H9 (cell line): ENCODE measurements at regions not wholly inside any gene's neighbourhood (a gene's known extent, or its start where the extent isn't known, plus 50 kb on each side); places are given as distances from the start of the nearest gene placed in this dataset.
A peak's percentile ranks its signal among the peaks of the same experiment; 100 is the strongest.

Source experiments
- DNase-seq: peaks from one replicate; pipeline ENCODE4 v3.0.0-alpha.2; 2017
- H2AFZ ChIP-seq: one replicate; pipeline ENCODE4 v1.6.1; 2013; ENCODE audit warnings: mild to moderate bottlenecking, low read length, control low read depth, moderate library complexity
- H2AK5ac ChIP-seq: 2 replicates; pipeline ENCODE4 v1.6.1; 2013; ENCODE audit warnings: low read length, control low read depth, mixed read lengths; ENCODE audit not compliant: insufficient read length
- H2BK120ac ChIP-seq: one replicate; pipeline ENCODE4 v1.6.1; 2013; ENCODE audit warnings: low read depth, mild to moderate bottlenecking, low read length, control low read depth, inconsistent platforms; ENCODE audit not compliant: poor library complexity, severe bottlenecking
- H2BK12ac ChIP-seq: 2 replicates; pipeline ENCODE4 v1.6.1; 2013; ENCODE audit warnings: low read length, control low read depth, mixed read lengths, low read depth; ENCODE audit not compliant: insufficient read length
- H2BK15ac ChIP-seq: 2 replicates; pipeline ENCODE4 v1.6.1; 2013; ENCODE audit warnings: low read depth, low read length, control low read depth
- H2BK20ac ChIP-seq: one replicate; pipeline ENCODE4 v1.6.1; 2013; ENCODE audit warnings: low read depth, mild to moderate bottlenecking, low read length, control low read depth, inconsistent platforms; ENCODE audit not compliant: poor library complexity, severe bottlenecking
- H2BK5ac ChIP-seq: 2 replicates; pipeline ENCODE4 v1.6.1; 2013; ENCODE audit warnings: low read length, control low read depth, mixed read lengths; ENCODE audit not compliant: insufficient read length
- H3K14ac ChIP-seq: 2 replicates; pipeline ENCODE4 v1.6.1; 2013; ENCODE audit warnings: low read length, control low read depth; ENCODE audit not compliant: insufficient read depth
- H3K18ac ChIP-seq: 2 replicates; pipeline ENCODE4 v1.6.1; 2013; ENCODE audit warnings: low read depth, mild to moderate bottlenecking, mixed read lengths, low read length, control low read depth; ENCODE audit not compliant: insufficient read length
- H3K23ac ChIP-seq: 2 replicates; pipeline ENCODE4 v1.6.1; 2013; ENCODE audit warnings: low read length, control low read depth, mixed read lengths, low read depth; ENCODE audit not compliant: insufficient read length
- H3K23me2 ChIP-seq: 2 replicates; pipeline ENCODE4 v1.6.1; 2013; ENCODE audit warnings: low read depth, mild to moderate bottlenecking, mixed read lengths, low read length, control low read depth; ENCODE audit not compliant: insufficient read length, poor library complexity, severe bottlenecking
- H3K27ac ChIP-seq: 2 replicates; pipeline ENCODE4 v1.5.1; 2013; ENCODE audit warnings: low read length, control low read depth, mixed read lengths, low read depth; ENCODE audit not compliant: insufficient read length
- H3K27me3 ChIP-seq: 2 replicates; pipeline ENCODE4 v1.6.1; 2013; ENCODE audit warnings: low read length, control low read depth, inconsistent platforms; ENCODE audit not compliant: insufficient read depth
- H3K4ac ChIP-seq: 2 replicates; pipeline ENCODE4 v1.6.1; 2013; ENCODE audit warnings: low read depth, mild to moderate bottlenecking, control low read depth, inconsistent platforms, low read length, moderate library complexity
- H3K4me1 ChIP-seq: 2 replicates; pipeline ENCODE4 v1.6.1; 2013; ENCODE audit warnings: low read length, control low read depth, inconsistent platforms; ENCODE audit not compliant: insufficient read depth
- H3K4me2 ChIP-seq: 2 replicates; pipeline ENCODE4 v1.6.1; 2013; ENCODE audit warnings: low read length, control low read depth, mixed read lengths; ENCODE audit not compliant: insufficient read length, insufficient read depth
- H3K56ac ChIP-seq: 2 replicates; pipeline ENCODE4 v1.6.1; 2013; ENCODE audit warnings: low read depth, mild to moderate bottlenecking, mixed read lengths, low read length, control low read depth; ENCODE audit not compliant: insufficient read length
- H3K79me1 ChIP-seq: 2 replicates; pipeline ENCODE4 v1.6.1; 2013; ENCODE audit warnings: low read depth, mild to moderate bottlenecking, moderate library complexity, low read length, control low read depth, inconsistent platforms; ENCODE audit not compliant: insufficient read depth, poor library complexity, severe bottlenecking
- H3K79me2 ChIP-seq: 2 replicates; pipeline ENCODE4 v1.6.1; 2013; ENCODE audit warnings: low read length, control low read depth, inconsistent platforms; ENCODE audit not compliant: insufficient read depth
- H3K9ac ChIP-seq: 2 replicates; pipeline ENCODE4 v1.6.1; 2013; ENCODE audit warnings: low read length, control low read depth, mixed read lengths; ENCODE audit not compliant: insufficient read length; ENCODE audit errors: extremely low read depth
- H3K9me3 ChIP-seq: one replicate; pipeline ENCODE4 v1.6.1; 2013; ENCODE audit warnings: low read depth, low read length, inconsistent platforms; ENCODE audit not compliant: control insufficient read depth
- H3T11ph ChIP-seq: one replicate; pipeline ENCODE4 v1.6.1; 2013; ENCODE audit warnings: mild to moderate bottlenecking, low read length, control low read depth, inconsistent platforms
- H4K20me1 ChIP-seq: one replicate; pipeline ENCODE4 v1.6.1; 2013; ENCODE audit not compliant: control insufficient read depth, insufficient read length, insufficient read depth
- H4K5ac ChIP-seq: 2 replicates; pipeline ENCODE4 v1.6.1; 2013; ENCODE audit warnings: low read depth, mild to moderate bottlenecking, mixed read lengths, low read length, control low read depth; ENCODE audit not compliant: insufficient read length
- H4K8ac ChIP-seq: replicated peaks from 2 replicates; pipeline ENCODE4 v1.6.1; 2013; ENCODE audit warnings: low read length, control low read depth, mixed read lengths, low read depth; ENCODE audit not compliant: insufficient read length
- H4K91ac ChIP-seq: 2 replicates; pipeline ENCODE4 v1.6.1; 2013; ENCODE audit warnings: low read depth, mild to moderate bottlenecking, moderate library complexity, mixed read lengths, low read length, control low read depth; ENCODE audit not compliant: insufficient read length
- H3K27ac Mint-ChIP-seq, 3 experiments: 2 replicates in 2 of 3; 3 replicates in 1 of 3; pipeline ENCODE4 v1.8.0; 2020 to 2021; ENCODE audit warnings: mixed read lengths in 3 of 3, mild to moderate bottlenecking in 1 of 3, moderate library complexity in 1 of 3
- H3K27me3 Mint-ChIP-seq: 2 replicates; pipeline ENCODE4 v1.8.0; 2021; ENCODE audit warnings: low read depth, mild to moderate bottlenecking, moderate library complexity, mixed read lengths
- H3K36me3 Mint-ChIP-seq, 3 experiments: 2 replicates in 2 of 3; 3 replicates in 1 of 3; pipeline ENCODE4 v1.8.0; 2020 to 2021; ENCODE audit warnings: low read depth in 3 of 3, mixed read lengths in 3 of 3; ENCODE audit not compliant: insufficient read depth in 1 of 3
- H3K4me1 Mint-ChIP-seq, 2 experiments: 2 replicates each; pipeline ENCODE4 v1.8.0; 2020; ENCODE audit warnings: mixed read lengths in 2 of 2
- H3K4me3 Mint-ChIP-seq, 2 experiments: 2 replicates in 1 of 2; 3 replicates in 1 of 2; pipeline ENCODE4 v1.8.0; 2020 to 2021; ENCODE audit warnings: mild to moderate bottlenecking in 2 of 2, mixed read lengths in 2 of 2, moderate library complexity in 1 of 2
- H3K9me3 Mint-ChIP-seq, 2 experiments: 2 replicates in 1 of 2; 3 replicates in 1 of 2; pipeline ENCODE4 v1.8.0; 2020; ENCODE audit warnings: mild to moderate bottlenecking in 2 of 2, mixed read lengths in 2 of 2, moderate library complexity in 1 of 2
- CTCF ChIP-seq: fragments of 200-600 bp; sonication (generic); conservative IDR thresholded peaks from 3 replicates; pipeline ENCODE4 v1.8.0; 2021; ENCODE audit warnings: antibody characterized with exemption, mild to moderate bottlenecking
- WGBS: extraction: QIAGEN DNeasy Blood & Tissue Kit; methylation state at CpG from one replicate; pipeline ENCODE4 v1.1.7; 2013; ENCODE audit warnings: missing lambda C conversion rate, low lambda C conversion rate, mixed read lengths; ENCODE audit not compliant: insufficient read length; ENCODE audit errors: extremely low coverage; 5-methylcytosine and 5-hydroxymethylcytosine counted together

- Mint-ChIP-seq H3K27me3 (no peaks in the 10 kb centered on the region; the same call in 1 of the 2 replicates), H3K4me3 (no peak overlapping the region), H3K36me3 (peaks cover 3 to 31% (median 17%) of the 10 kb centered on the region in 3 experiments), H3K9me3 (peaks cover 32 to 37% of the 10 kb centered on the region in 2 experiments), H3K4me1 (peaks cover 6 to 7% of the 10 kb centered on the region in 2 experiments), H3K27ac (peak overlapping the region in 2 of 3 experiments; percentile 50 to 52; a peak in 2 of 7 replicates)
- Histone ChIP-seq H3K9ac (no peak overlapping the region), H3K27me3 (no peaks in the 10 kb centered on the region), H2BK12ac (no peak overlapping the region), H2BK15ac (no peak overlapping the region), H3K14ac (no peak overlapping the region), H3K79me1 (no peaks in the 10 kb centered on the region), H2BK20ac (no peak overlapping the region), H3K4ac (no peak overlapping the region), H3K23me2 (no peaks in the 10 kb centered on the region), H2BK120ac (no peak overlapping the region), H3K4me2 (no peak overlapping the region), H2AK5ac (no peak overlapping the region), H4K91ac (no peak overlapping the region), H3K4me1 (no peaks in the 10 kb centered on the region), H3K56ac (no peak overlapping the region), H3K27ac (no peak overlapping the region), H3T11ph (no peak overlapping the region), H2BK5ac (no peak overlapping the region), H4K5ac (no peak overlapping the region), H3K23ac (no peak overlapping the region), H3K18ac (no peak overlapping the region), H3K9me3 (peaks cover 9% of the 10 kb centered on the region), H4K8ac (no peak overlapping the region), H3K79me2 (no peaks in the 10 kb centered on the region), H4K20me1 (no peaks in the 10 kb centered on the region), H2AFZ (no peak overlapping the region)
- no peak for DNase-seq
- no peak for TF ChIP-seq CTCF
- no CpG with 5 or more reads among the region's 3 CpGs for WGBS
Observed at GRCh38 chr1:68624233-68624632, 127.4 kb upstream of the DEPDC1 start.
